ENCODE measurements at regions not wholly inside any gene's neighbourhood (a gene's known extent, or its start where the extent isn't known, plus 50 kb on each side); places are given as distances from the start of the nearest gene placed in this dataset.
"Not testable (repeated sequence)": the region's sequence is repeated elsewhere in the genome, so short reads cannot be mapped to it uniquely, and the experiment has no call there.

DNA sequence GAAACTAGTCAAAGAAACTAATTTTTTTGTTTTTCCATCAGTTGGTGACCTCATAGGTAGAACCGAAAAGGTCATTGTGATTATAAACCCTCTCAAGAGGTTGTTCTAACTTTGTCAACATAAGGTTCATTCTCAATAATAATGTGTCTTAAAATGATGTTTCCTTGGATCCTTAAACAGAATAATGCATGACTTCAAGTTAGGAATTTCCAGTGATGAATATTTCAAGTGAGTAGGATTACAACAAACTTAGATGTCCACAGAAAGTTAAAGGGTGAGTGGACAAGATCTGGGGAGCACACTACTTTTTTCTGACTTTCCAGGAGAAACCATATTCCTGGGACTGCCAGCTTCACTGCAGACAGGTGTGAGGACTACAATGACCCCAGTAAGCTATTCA, 239.0 kb upstream of the PTGER4 start:
- H3K4me3 ChIP-seq (ENCODE audit: low read length, poor library complexity, severe bottlenecking): no peak overlapping the region
- no peaks in the 10 kb centered on the region for H4K20me1 ChIP-seq (ENCODE audit: insufficient read depth, low read length, poor library complexity, severe bottlenecking)
- H3K9me2 ChIP-seq (replicated peaks; ENCODE audit: low read depth, low read length): no peaks in the 10 kb centered on the region
- no peak overlapping the region for H3K4me2 ChIP-seq (ENCODE audit: low read depth, low read length, poor library complexity, severe bottlenecking)
- TF ChIP-seq CTCF (conservative IDR thresholded peaks at IDR 0.05; ENCODE audit: low read length): no peak
- no peak for TF ChIP-seq EZH2phosphoT487 (IDR thresholded peaks at IDR 0.05; ENCODE audit: borderline replicate concordance)
- no peaks in the 10 kb centered on the region for H3K36me3 ChIP-seq (ENCODE audit: insufficient read depth, low read length)
- H3K4me1 ChIP-seq (ENCODE audit: insufficient read depth, low read length, poor library complexity, severe bottlenecking): peaks cover 32% of the 10 kb centered on the region
- no peak overlapping the region for H3K9ac ChIP-seq (ENCODE audit: low read depth, low read length, poor library complexity, severe bottlenecking)
- H3K27me3 ChIP-seq (ENCODE audit: insufficient read depth, low read length, poor library complexity, severe bottlenecking): no peaks in the 10 kb centered on the region
- H3K9me3 ChIP-seq (ENCODE audit: insufficient read depth, low read depth, low read length): no peaks in the 10 kb centered on the region
- no peaks in the 10 kb centered on the region for H3F3A ChIP-seq (ENCODE audit: low read depth)
- H3K79me2 ChIP-seq (ENCODE audit: insufficient read depth, low read length): no peaks in the 10 kb centered on the region
- no peak overlapping the region for H2AFZ ChIP-seq (ENCODE audit: low read length)

DNA sequence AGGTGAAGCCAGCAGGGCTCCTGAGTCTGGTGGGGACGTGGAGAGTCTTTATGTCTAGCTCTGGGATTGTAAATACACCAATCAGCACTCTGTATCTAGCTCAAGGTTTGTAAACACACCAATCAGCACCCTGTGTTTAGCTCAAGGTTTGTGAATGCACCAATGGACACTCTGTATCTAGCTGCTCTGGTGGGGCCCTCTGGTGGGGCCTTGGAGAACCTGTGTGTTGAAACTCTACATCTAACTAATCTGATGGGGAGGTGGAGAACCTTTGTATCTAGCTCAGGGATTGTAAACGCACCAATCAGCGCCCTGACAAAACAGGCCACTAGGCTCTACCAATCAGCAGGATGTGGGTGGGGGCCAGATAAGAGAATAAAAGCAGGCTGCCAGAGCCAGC, 240.6 kb upstream of the PTGER4 start:
- H3K79me2 ChIP-seq (ENCODE audit: insufficient read depth, low read length); H3K27me3 ChIP-seq (ENCODE audit: insufficient read depth, low read length, poor library complexity, severe bottlenecking); H3K9me2 ChIP-seq (replicated peaks; ENCODE audit: low read depth, low read length); H3K9ac ChIP-seq (ENCODE audit: low read depth, low read length, poor library complexity, severe bottlenecking); H3K4me3 ChIP-seq (ENCODE audit: low read length, poor library complexity, severe bottlenecking); H2AFZ ChIP-seq (ENCODE audit: low read length); H3K9me3 ChIP-seq (ENCODE audit: insufficient read depth, low read depth, low read length); H3K36me3 ChIP-seq (ENCODE audit: insufficient read depth, low read length); H4K20me1 ChIP-seq (ENCODE audit: insufficient read depth, low read length, poor library complexity, severe bottlenecking); H3K4me2 ChIP-seq (ENCODE audit: low read depth, low read length, poor library complexity, severe bottlenecking); H3F3A ChIP-seq (ENCODE audit: low read depth): not testable (repeated sequence)
- peak; percentile 22; the same call in 1 of the 2 replicates for TF ChIP-seq CTCF (conservative IDR thresholded peaks at IDR 0.05; ENCODE audit: low read length)
- H3K4me1 ChIP-seq (ENCODE audit: insufficient read depth, low read length, poor library complexity, severe bottlenecking): peaks cover 32% of the 10 kb centered on the region

- H3K79me2 ChIP-seq (ENCODE audit: insufficient read depth, low read length); H3K9me3 ChIP-seq (ENCODE audit: insufficient read depth, low read depth, low read length); H3F3A ChIP-seq (ENCODE audit: low read depth); H3K4me3 ChIP-seq (ENCODE audit: low read length, poor library complexity, severe bottlenecking); H2AFZ ChIP-seq (ENCODE audit: low read length); H3K9me2 ChIP-seq (replicated peaks; ENCODE audit: low read depth, low read length); H3K36me3 ChIP-seq (ENCODE audit: insufficient read depth, low read length); H3K4me2 ChIP-seq (ENCODE audit: low read depth, low read length, poor library complexity, severe bottlenecking); H3K27me3 ChIP-seq (ENCODE audit: insufficient read depth, low read length, poor library complexity, severe bottlenecking); H4K20me1 ChIP-seq (ENCODE audit: insufficient read depth, low read length, poor library complexity, severe bottlenecking); H3K9ac ChIP-seq (ENCODE audit: low read depth, low read length, poor library complexity, severe bottlenecking): not testable (repeated sequence)
- H3K4me1 ChIP-seq (ENCODE audit: insufficient read depth, low read length, poor library complexity, severe bottlenecking): peaks cover 32% of the 10 kb centered on the region
Measured at GRCh38 chr5:40438646-40439045, 241.1 kb upstream of the PTGER4 start.

DNA sequence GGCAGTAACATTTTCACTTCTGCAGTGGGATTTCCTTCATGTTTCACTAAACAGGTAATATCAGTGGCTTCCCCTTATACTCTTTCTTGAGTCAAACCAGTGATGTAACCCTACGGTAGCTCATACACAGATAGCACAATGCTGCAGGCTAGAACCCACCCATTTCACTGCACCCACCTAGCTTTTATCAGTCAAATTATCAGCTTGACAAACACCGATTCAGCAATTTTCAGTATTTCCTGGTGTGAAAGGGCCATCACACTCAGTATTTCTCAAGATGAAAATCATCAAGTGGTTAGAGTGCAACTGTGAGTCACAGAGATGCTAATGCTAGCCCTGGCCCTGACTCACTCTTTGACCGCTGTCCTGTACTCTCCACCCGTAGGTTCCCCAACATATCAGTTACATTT, 242.3 kb upstream of the PTGER4 start:
- no peak overlapping the region for H3K4me3 ChIP-seq (ENCODE audit: low read length, poor library complexity, severe bottlenecking)
- H4K20me1 ChIP-seq (ENCODE audit: insufficient read depth, low read length, poor library complexity, severe bottlenecking): no peaks in the 10 kb centered on the region
- H3K9ac ChIP-seq (ENCODE audit: low read depth, low read length, poor library complexity, severe bottlenecking): no peak overlapping the region
- no peaks in the 10 kb centered on the region for H3K79me2 ChIP-seq (ENCODE audit: insufficient read depth, low read length)
- no peak overlapping the region for H3K4me2 ChIP-seq (ENCODE audit: low read depth, low read length, poor library complexity, severe bottlenecking)
- H3F3A ChIP-seq (ENCODE audit: low read depth): no peaks in the 10 kb centered on the region
- no peaks in the 10 kb centered on the region for H3K27me3 ChIP-seq (ENCODE audit: insufficient read depth, low read length, poor library complexity, severe bottlenecking)
- peaks cover 30% of the 10 kb centered on the region for H3K4me1 ChIP-seq (ENCODE audit: insufficient read depth, low read length, poor library complexity, severe bottlenecking)
- TF ChIP-seq CTCF (conservative IDR thresholded peaks at IDR 0.05; ENCODE audit: low read length): no peak
- no peak for TF ChIP-seq EZH2phosphoT487 (IDR thresholded peaks at IDR 0.05; ENCODE audit: borderline replicate concordance)
- no peaks in the 10 kb centered on the region for H3K36me3 ChIP-seq (ENCODE audit: insufficient read depth, low read length)
- no peak overlapping the region for H2AFZ ChIP-seq (ENCODE audit: low read length)
- H3K9me3 ChIP-seq (ENCODE audit: insufficient read depth, low read depth, low read length): no peaks in the 10 kb centered on the region
- H3K9me2 ChIP-seq (replicated peaks; ENCODE audit: low read depth, low read length): no peaks in the 10 kb centered on the region

Data from Loucy (cell line).